ENCODE measurements at regions not wholly inside any gene's neighbourhood (a gene's known extent, or its start where the extent isn't known, plus 50 kb on each side); places are given as distances from the start of the nearest gene placed in this dataset.

DNA sequence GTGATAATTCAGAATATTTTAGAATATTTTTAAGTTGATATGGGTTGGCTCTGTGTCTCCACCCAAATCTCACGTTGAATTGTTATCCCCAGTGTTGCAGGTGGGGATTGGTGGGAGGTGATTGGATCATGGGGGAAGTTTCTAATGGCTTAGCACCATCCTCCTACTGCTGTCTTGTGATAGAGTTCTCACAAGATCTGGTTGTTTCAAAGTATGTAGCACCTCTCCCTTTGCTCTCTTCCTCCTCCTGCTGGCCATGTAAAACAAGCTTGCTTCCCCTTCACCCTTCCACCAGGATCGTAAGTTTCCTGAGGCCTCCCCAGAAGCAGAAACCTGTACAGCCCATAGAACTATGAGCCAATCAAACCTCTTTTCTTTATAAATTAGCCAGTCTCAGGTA lies 214.6 kb upstream of the C9orf72 start:
- TF ChIP-seq, protein P1, sequence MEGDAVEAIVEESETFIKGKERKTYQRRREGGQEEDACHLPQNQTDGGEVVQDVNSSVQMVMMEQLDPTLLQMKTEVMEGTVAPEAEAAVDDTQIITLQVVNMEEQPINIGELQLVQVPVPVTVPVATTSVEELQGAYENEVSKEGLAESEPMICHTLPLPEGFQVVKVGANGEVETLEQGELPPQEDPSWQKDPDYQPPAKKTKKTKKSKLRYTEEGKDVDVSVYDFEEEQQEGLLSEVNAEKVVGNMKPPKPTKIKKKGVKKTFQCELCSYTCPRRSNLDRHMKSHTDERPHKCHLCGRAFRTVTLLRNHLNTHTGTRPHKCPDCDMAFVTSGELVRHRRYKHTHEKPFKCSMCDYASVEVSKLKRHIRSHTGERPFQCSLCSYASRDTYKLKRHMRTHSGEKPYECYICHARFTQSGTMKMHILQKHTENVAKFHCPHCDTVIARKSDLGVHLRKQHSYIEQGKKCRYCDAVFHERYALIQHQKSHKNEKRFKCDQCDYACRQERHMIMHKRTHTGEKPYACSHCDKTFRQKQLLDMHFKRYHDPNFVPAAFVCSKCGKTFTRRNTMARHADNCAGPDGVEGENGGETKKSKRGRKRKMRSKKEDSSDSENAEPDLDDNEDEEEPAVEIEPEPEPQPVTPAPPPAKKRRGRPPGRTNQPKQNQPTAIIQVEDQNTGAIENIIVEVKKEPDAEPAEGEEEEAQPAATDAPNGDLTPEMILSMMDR (IDR thresholded peaks at IDR 0.05): no peak
- TF ChIP-seq POLR2AphosphoS5 (IDR thresholded peaks at IDR 0.05): no peak
- TF ChIP-seq POLR2A (IDR thresholded peaks at IDR 0.05): no peak
- 76% methylated on average over 2 of the region's 2 CpGs for WGBS
- intact Hi-C loops (cut with DNase I): no loop called here

DNA sequence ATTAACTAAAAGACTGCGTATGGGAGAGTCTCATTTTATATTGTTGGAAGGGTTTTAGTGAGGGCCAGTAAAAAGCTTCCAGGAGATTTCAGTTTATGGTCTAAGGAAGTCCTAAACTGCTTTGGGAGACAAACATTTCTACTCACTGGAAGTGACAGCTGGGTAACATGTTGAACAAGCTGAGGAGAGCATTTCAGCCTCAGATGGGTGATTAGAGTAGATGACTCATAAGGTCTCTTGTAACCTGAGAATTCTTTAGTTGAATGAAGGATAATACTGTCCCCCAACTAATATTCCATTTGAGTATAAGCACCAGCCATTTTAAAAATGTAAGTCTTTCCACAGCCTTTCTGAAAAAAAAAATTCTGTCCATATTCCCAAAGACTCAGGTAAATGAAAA lies 218.0 kb upstream of the C9orf72 start:
- H3K4me3 ChIP-seq: no peak overlapping the region
- 63% methylated on average over 1 of the region's 1 CpG for WGBS
- no peak for TF ChIP-seq POLR2A (IDR thresholded peaks at IDR 0.05)
- no peak for TF ChIP-seq POLR2AphosphoS5 (IDR thresholded peaks at IDR 0.05)
- no peaks in the 10 kb centered on the region for H3K9me3 ChIP-seq
- intact Hi-C loops (cut with DNase I): no loop called here
- no peak overlapping the region for H3K27ac ChIP-seq
- DNase-seq (ENCODE audit: low spot score): no peak
- no peaks in the 10 kb centered on the region for H3K27me3 ChIP-seq (replicated peaks; ENCODE audit: insufficient read depth)
- no peaks in the 10 kb centered on the region for H3K36me3 ChIP-seq
- no peaks in the 10 kb centered on the region for H3K4me1 ChIP-seq (replicated peaks)

More for the DNA sequence above, 214.6 kb upstream of the C9orf72 start:
- H3K27ac ChIP-seq: no peak overlapping the region
- H3K27me3 ChIP-seq (replicated peaks; ENCODE audit: insufficient read depth): no peaks in the 10 kb centered on the region
- H3K9me3 ChIP-seq: no peaks in the 10 kb centered on the region
- H3K4me3 ChIP-seq: no peak overlapping the region
- no peaks in the 10 kb centered on the region for H3K4me1 ChIP-seq (replicated peaks)
- H3K36me3 ChIP-seq: no peaks in the 10 kb centered on the region
- DNase-seq (ENCODE audit: low spot score): no peak

DNA sequence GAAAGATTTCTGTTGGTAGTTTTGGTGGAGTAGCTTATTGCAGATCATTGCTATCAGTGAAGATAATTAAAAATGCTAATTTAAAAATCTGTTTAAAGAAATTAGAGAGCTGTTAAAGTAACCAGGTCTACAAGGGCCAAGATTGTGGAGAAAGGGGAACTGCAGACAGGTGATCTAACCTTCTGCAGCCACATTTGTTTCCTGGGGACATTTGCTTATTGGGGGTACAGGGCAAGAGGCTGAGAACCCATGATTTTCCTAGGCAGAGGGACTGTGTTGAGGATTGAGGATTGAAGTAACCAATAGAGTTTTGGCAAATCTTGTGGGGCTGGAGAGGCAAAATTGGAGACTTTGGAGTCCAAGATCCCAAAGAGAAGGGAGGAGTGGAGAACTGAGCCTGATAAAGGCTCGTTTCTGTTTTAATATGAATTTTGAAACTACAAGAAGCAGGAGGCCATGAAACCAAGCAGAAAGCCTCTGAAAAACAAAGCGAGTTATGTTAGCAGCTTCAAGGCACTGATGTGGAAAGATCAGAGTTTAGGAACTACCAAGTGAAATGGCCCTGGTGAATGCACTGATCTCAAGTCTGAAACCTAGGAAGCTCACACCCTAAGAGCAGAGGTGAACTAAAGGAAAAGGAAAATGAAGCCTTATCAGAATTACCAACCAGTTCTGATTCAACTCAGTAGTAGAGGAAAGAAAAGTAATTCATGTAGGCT lies 219.8 kb upstream of the C9orf72 start:
- WGBS: 78% methylated on average over 2 of the region's 2 CpGs
- DNase-seq (ENCODE audit: low spot score): no peak
- no peaks in the 10 kb centered on the region for H3K27me3 ChIP-seq (replicated peaks; ENCODE audit: insufficient read depth)
- no peaks in the 10 kb centered on the region for H3K9me3 ChIP-seq
- no peaks in the 10 kb centered on the region for H3K36me3 ChIP-seq
- H3K4me3 ChIP-seq: no peak overlapping the region
- TF ChIP-seq POLR2A (IDR thresholded peaks at IDR 0.05) (no peak), POLR2AphosphoS5 (IDR thresholded peaks at IDR 0.05) (no peak)
- TF ChIP-seq, protein P1 (IDR thresholded peaks at IDR 0.05): no peak
- no peak overlapping the region for H3K27ac ChIP-seq
- no peaks in the 10 kb centered on the region for H3K4me1 ChIP-seq (replicated peaks)
- intact Hi-C loops (cut with DNase I): no loop called here

DNA sequence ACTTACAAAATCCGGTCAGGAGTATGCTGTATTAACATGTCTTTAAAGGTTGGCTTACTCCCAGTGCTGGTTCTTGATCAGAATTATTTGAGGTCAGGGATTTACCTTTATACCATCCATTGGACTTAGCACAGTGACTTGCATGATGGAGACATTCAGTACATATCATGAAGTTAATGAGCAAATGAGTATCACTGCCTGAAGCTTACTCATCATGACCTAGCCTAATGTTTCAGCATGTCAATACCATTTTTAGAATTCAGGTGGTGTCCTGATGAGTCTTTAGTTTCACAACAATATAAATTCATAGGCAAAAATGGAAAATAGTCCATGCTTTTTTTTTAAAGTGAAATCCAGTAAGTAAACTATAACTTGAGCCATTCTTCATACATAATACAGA lies 226.0 kb upstream of the C9orf72 start:
- Histone ChIP-seq H3K9me3 (no peaks in the 10 kb centered on the region), H3K4me1 (replicated peaks) (no peaks in the 10 kb centered on the region), H3K27me3 (replicated peaks; ENCODE audit: insufficient read depth) (no peaks in the 10 kb centered on the region), H3K36me3 (no peaks in the 10 kb centered on the region), H3K27ac (no peak overlapping the region), H3K4me3 (no peak overlapping the region)
- 93% methylated on average over 1 of the region's 1 CpG for WGBS
- no peak for DNase-seq (ENCODE audit: low spot score)
- intact Hi-C loops (cut with DNase I): no loop called here
- TF ChIP-seq POLR2A (IDR thresholded peaks at IDR 0.05) (no peak), POLR2AphosphoS5 (IDR thresholded peaks at IDR 0.05) (no peak)
- TF ChIP-seq, protein P1 (IDR thresholded peaks at IDR 0.05): no peak

DNA sequence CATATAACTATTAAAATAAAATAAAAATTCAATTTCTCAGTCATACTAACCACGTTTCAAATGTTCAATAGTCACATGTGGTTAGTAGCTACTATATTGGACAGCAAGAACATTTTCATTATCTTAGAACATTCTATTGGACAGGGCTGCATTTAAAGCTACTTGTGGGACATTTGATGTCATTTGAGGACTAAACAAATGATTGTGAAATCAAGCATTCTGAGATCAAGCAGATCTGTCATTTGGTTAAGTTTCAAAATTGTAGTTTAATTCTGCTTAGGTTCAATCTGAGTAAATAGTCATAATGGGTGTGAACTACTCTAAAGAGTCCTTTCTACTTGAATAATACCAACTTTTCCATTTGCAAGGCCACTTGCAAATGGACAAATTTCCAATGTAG lies 226.9 kb upstream of the C9orf72 start:
- DNase-seq (ENCODE audit: low spot score): no peak
- WGBS: 55% methylated on average over 1 of the region's 1 CpG
- Histone ChIP-seq H3K4me3 (no peak overlapping the region), H3K27ac (no peak overlapping the region), H3K36me3 (no peaks in the 10 kb centered on the region), H3K27me3 (replicated peaks; ENCODE audit: insufficient read depth) (no peaks in the 10 kb centered on the region), H3K9me3 (no peaks in the 10 kb centered on the region), H3K4me1 (replicated peaks) (no peaks in the 10 kb centered on the region)
- no peak for TF ChIP-seq POLR2AphosphoS5 (IDR thresholded peaks at IDR 0.05)
- TF ChIP-seq POLR2A (IDR thresholded peaks at IDR 0.05): no peak
- TF ChIP-seq, protein P1 (IDR thresholded peaks at IDR 0.05): no peak
- intact Hi-C loops (cut with DNase I): no loop called here

All from prostate gland (tissue), 2 donors.